HUES6 (cell line): ENCODE measurements at regions not wholly inside any gene's neighbourhood (a gene's known extent, or its start where the extent isn't known, plus 50 kb on each side); places are given as distances from the start of the nearest gene placed in this dataset.

Experiments
- H3K27ac ChIP-seq: 2 replicates; pipeline ENCODE4 v1.7.0; 2013; ENCODE audit warnings: low read depth, mild to moderate bottlenecking, low read length, inconsistent platforms
- H3K27me3 ChIP-seq: 2 replicates; pipeline ENCODE4 v1.6.1; 2013; ENCODE audit warnings: low read length; ENCODE audit not compliant: control insufficient read depth, insufficient read depth
- H3K36me3 ChIP-seq: 2 replicates; pipeline ENCODE4 v1.6.1; 2013; ENCODE audit warnings: low read length; ENCODE audit not compliant: control insufficient read depth, insufficient read depth
- H3K4me1 ChIP-seq: 2 replicates; pipeline ENCODE4 v1.6.1; 2013; ENCODE audit warnings: low read length; ENCODE audit not compliant: control insufficient read depth, insufficient read depth
- H3K4me3 ChIP-seq: 2 replicates; pipeline ENCODE4 v1.5.1; 2013; ENCODE audit warnings: low read depth, low read length
- H3K9ac ChIP-seq: one replicate; pipeline ENCODE4 v1.6.1; 2013; ENCODE audit warnings: mild to moderate bottlenecking, low read length
- H3K9me3 ChIP-seq: 2 replicates; pipeline ENCODE4 v1.6.1; 2013; ENCODE audit warnings: low read depth, low read length; ENCODE audit not compliant: control insufficient read depth, insufficient read depth

DNA sequence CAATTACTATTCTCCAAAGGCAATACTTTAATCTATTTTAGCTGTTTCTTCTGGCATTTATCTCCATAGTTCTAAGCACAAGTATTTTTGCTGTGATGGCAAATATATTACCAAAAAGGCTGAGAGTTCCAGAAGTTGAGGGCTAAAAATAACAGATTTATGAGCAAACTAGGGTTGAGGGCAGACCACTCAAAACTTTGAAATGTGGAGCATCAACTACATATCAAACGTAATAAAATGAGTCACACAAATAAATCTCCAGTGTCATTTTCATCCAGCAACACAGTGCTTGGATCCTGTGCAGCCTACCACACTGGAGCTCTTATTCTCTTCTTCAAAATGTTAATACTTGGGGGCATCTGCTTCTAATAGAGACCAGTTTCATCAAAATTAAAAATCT, 163.9 kb downstream of the HS3ST1 start:
- Histone ChIP-seq H3K27ac (no peak overlapping the region), H3K4me1 (peaks cover 15% of the 10 kb centered on the region), H3K36me3 (no peaks in the 10 kb centered on the region), H3K9me3 (0 out of 2 replicates have a peak, but pooled peaks cover 2% of the 10 kb centered on the region), H3K9ac (no peak overlapping the region), H3K4me3 (no peak overlapping the region), H3K27me3 (no peaks in the 10 kb centered on the region)

DNA sequence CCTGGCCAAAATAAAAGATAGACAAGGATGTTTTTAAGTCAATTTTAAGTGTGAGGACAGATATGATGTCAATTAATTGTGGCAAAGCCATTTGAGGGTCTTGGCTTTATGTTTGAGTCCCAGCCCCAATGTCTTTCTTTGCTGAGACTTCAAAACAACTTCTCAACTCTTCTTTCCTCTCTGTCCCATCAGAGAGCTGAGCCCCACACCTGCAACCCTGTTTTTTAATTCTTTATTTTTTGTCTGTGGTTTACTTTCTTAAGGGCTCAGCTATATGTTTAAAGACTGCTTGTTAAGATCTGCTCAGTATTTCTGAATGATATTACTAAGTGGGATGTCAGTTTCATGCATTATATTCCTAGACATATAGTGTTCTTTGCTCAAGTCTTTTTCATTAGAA, 164.3 kb downstream of the HS3ST1 start:
- no peaks in the 10 kb centered on the region for H3K36me3 ChIP-seq
- peaks cover 15% of the 10 kb centered on the region for H3K4me1 ChIP-seq
- no peaks in the 10 kb centered on the region for H3K27me3 ChIP-seq
- no peak overlapping the region for H3K27ac ChIP-seq
- no peak overlapping the region for H3K4me3 ChIP-seq
- H3K9ac ChIP-seq, result no peak overlapping the region
- 0 out of 2 replicates have a peak, but pooled peaks cover 2% of the 10 kb centered on the region for H3K9me3 ChIP-seq

DNA sequence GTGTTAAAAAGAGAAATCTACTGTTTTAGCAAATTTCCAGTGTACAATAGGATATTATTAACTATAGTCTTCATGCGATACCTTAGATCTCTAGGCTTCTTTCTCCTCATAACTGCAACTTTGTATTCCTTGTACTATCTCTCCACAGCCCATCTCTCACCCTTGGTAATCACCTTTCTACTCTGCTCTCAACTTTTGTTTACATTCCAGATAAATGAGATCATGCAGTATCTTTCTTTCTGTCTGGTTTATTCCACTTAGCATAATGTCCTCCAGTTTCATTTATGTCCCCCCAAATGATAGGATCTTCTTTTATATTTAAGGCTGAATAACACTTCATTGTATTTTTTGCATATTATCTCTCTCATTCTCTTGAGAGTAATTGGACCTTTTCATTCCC, 165.5 kb downstream of the HS3ST1 start:
- Histone ChIP-seq H3K9me3 (0 out of 2 replicates have a peak, but pooled peaks cover 2% of the 10 kb centered on the region), H3K27me3 (no peaks in the 10 kb centered on the region), H3K27ac (no peak overlapping the region), H3K36me3 (no peaks in the 10 kb centered on the region), H3K9ac (no peak overlapping the region), H3K4me1 (peaks cover 15% of the 10 kb centered on the region), H3K4me3 (no peak overlapping the region)

DNA sequence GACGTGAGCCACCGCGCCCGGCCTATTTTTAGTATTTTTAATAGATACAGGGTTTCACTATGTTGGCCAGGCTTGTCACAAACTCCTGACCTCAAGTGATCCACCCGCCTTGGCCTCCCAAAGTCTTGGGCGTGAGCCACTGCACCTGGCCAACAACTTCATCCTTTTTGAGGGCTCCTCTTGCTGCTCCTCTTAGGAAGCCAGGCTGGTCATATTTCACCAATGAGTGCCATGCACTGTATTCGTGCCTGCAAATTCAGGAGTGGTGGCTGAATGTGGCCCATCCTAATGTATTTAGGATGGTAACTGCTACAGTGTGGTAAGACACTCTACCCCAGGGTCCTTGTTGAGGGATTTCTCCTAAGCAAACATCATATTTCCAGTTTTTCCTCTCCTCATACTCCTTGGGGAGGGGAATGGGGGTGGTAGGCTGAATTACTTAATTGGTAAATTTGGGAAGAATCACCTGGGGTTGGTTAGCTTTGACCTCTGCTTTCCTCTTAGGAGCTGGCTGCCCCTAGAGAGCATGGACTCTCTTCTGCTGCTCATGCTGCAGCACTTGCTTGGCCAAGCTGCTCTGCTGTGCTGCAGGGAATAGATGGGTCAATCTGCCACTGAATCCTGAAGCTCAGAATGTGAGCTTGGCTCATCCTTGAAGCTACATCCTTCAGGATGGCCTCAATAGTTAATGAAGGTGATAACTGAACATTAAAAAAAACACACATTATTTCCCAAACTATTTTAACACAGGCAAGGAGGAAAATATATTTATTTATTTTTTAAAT, 167.4 kb downstream of the HS3ST1 start:
- H3K9ac ChIP-seq, result no peak overlapping the region
- H3K9me3 ChIP-seq, result 0 out of 2 replicates have a peak, but pooled peaks cover 2% of the 10 kb centered on the region
- H3K27me3 ChIP-seq, result no peaks in the 10 kb centered on the region
- no peaks in the 10 kb centered on the region for H3K36me3 ChIP-seq
- peaks cover 15% of the 10 kb centered on the region for H3K4me1 ChIP-seq
- H3K27ac ChIP-seq, result no peak overlapping the region
- no peak overlapping the region for H3K4me3 ChIP-seq

DNA sequence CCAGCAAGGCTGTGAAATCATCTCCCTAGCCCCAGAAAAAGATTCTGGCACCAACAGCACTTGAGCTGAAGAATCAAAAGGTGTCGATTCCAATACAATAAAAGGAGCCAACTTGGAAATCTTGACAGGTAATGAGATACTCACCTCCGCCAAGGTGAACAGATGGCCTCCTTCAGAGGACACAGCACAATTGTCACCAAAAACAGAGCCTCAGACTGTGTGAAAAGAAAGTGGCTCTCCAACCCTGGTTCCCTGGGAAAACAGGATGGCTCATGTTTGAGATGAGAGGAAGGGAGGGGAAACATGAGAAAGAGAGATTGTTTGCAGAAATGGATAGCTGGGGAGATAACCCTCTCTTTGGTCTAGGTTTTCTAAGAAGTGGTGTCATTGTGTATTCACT, 168.9 kb downstream of the HS3ST1 start:
- H3K27ac ChIP-seq, result no peak overlapping the region
- no peak overlapping the region for H3K9ac ChIP-seq
- H3K4me1 ChIP-seq, result peaks cover 15% of the 10 kb centered on the region
- H3K36me3 ChIP-seq, result no peaks in the 10 kb centered on the region
- no peaks in the 10 kb centered on the region for H3K9me3 ChIP-seq
- H3K27me3 ChIP-seq, result no peaks in the 10 kb centered on the region
- H3K4me3 ChIP-seq, result no peak overlapping the region

DNA sequence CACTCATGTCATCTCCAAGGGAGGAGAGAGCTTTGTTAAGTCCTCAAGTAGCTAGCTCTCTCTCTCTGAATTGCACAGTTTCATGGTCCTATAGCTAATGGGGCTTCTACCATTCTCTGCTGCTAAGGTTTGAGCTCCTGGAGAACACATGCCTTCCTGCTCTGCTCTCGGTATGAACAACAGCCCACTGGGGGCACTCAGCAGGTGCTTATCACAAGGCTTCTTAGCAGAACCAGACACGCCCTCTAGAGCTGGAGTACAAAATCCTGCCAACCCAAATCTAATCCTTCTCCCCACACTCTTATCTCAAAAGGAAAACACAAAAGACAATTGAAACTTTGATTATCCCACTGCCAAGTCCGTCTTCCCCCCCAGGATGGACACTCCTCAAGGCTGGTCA, 176.5 kb downstream of the HS3ST1 start:
- Histone ChIP-seq H3K4me3 (no peak overlapping the region), H3K9ac (no peak overlapping the region), H3K9me3 (no peaks in the 10 kb centered on the region; the same call in 1 of the 2 replicates), H3K36me3 (no peaks in the 10 kb centered on the region), H3K27me3 (no peaks in the 10 kb centered on the region), H3K27ac (no peak overlapping the region), H3K4me1 (peaks cover 5% of the 10 kb centered on the region; the same call in 1 of the 2 replicates)

DNA sequence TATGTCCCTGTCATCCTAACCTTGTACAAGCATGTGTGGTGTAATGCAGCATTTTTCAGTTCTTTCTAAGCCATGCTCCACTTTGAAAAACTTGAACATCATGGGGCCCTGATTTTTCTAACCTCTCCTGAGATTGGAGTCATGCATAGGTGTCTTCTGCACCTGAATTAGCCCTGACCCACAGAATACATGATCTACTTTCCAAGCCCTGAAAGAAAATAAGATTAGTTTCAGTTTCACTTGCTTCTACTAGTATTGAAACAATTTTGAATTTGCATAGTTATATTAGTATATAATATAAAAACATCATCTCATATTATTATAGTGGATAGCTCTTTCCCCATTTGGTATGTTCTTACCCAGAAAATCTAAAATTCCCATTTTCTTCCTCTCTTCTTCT, 178.2 kb downstream of the HS3ST1 start:
- Histone ChIP-seq H3K27me3 (no peaks in the 10 kb centered on the region), H3K4me3 (no peak overlapping the region), H3K27ac (no peak overlapping the region), H3K9me3 (peaks cover 4% of the 10 kb centered on the region; the same call in 1 of the 2 replicates), H3K4me1 (peaks cover 5% of the 10 kb centered on the region; the same call in 1 of the 2 replicates), H3K36me3 (no peaks in the 10 kb centered on the region), H3K9ac (no peak overlapping the region)

DNA sequence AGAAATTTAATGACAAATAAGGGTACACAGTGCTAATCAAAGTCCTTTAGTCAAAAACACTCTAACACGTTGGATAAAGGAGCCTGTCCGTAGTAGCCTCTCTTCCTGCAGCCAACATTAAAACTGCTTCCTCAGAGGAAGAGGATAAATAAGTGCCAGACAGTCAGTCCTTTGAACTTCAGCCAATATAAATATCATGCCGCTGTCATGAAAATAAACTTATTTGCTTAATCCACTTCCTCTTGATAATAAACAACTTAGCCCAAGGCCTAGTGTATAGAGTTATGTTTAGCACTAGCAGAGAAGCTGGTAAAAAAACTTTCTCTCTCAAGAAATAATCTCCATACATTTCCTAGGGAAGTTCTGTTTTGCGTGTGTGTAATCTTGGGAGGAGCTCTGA, 196.7 kb downstream of the HS3ST1 start:
- Histone ChIP-seq H3K27ac (no peak overlapping the region), H3K27me3 (no peaks in the 10 kb centered on the region), H3K4me3 (no peak overlapping the region)

DNA sequence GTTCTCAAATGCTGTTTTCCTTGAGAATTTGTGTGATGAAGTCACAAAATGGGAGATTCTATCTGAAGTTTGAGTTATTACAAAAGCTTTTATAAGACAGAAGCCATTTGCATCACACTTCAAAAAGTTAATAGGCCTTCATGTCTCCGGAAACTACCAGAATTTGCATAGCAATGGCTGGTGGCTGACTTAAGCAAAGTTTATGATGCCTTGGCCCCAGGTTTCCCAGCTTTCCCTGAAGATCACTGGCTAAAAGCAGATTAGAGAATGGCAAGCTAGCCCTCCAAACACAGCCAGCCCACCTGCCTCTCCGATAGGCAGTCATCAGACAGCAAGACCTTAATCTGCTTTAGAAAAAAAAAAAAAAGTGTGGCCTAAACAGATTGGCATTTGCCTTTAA, 197.8 kb downstream of the HS3ST1 start:
- Histone ChIP-seq H3K4me3 (no peak overlapping the region), H3K36me3 (peaks cover 4% of the 10 kb centered on the region; the same call in 1 of the 2 replicates), H3K9me3 (peaks cover 4% of the 10 kb centered on the region; the same call in 1 of the 2 replicates), H3K4me1 (peaks cover 31% of the 10 kb centered on the region), H3K27ac (peak overlapping the region; percentile 36; the same call in 1 of the 2 replicates), H3K9ac (no peak overlapping the region), H3K27me3 (no peaks in the 10 kb centered on the region)

More for the DNA sequence above, 196.7 kb downstream of the HS3ST1 start:
- Histone ChIP-seq H3K9ac (no peak overlapping the region), H3K4me1 (peaks cover 31% of the 10 kb centered on the region), H3K36me3 (peaks cover 4% of the 10 kb centered on the region; the same call in 1 of the 2 replicates), H3K9me3 (peaks cover 4% of the 10 kb centered on the region; the same call in 1 of the 2 replicates)

DNA sequence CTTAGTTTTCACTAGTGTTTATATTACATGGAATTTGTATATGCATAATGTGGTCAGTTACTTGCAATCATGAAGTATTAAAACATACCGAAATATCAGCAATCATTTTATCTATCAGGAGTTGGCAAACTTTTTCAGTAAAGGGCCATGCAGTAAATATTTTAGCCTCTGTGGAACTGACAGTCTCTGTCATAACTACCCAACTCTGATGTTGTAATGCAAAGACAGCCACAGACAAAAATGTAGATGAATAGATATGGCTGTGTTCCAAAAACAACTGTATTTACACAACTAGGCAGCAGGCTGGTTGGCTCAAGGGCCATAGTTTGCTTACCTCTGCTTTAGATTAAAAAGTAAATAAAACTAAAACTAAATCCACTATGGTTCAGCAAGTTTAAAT, 200.2 kb downstream of the HS3ST1 start:
- H3K27me3 ChIP-seq, result no peaks in the 10 kb centered on the region
- H3K27ac ChIP-seq, result no peak overlapping the region
- H3K4me3 ChIP-seq, result no peak overlapping the region
- H3K9me3 ChIP-seq, result no peaks in the 10 kb centered on the region
- H3K4me1 ChIP-seq, result peaks cover 46% of the 10 kb centered on the region
- no peak overlapping the region for H3K9ac ChIP-seq
- no peaks in the 10 kb centered on the region; the same call in 1 of the 2 replicates for H3K36me3 ChIP-seq

DNA sequence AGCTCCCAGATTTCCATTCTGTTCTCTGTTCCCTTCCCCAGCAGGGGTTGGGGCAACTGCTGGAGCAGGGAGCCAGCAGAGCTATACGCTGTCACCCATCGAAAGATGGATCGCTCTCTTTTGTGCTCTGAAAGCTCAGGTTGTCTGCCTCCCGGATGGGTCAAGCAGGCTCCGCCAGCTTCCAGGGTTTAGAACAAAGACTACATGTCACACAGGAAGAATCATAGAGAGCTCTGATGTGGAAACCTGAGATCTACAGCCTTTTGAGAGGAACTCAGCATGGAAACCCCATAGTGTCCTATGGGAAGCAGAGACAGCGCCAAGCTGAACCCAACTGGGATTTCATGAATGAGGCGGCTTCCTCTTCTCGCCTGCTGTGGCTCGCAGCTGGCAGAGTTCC, 205.4 kb downstream of the HS3ST1 start:
- H3K27me3 ChIP-seq, result no peaks in the 10 kb centered on the region
- no peak overlapping the region for H3K9ac ChIP-seq
- H3K4me1 ChIP-seq, result peaks cover 22% of the 10 kb centered on the region
- H3K9me3 ChIP-seq, result no peaks in the 10 kb centered on the region
- no peak overlapping the region for H3K27ac ChIP-seq
- H3K4me3 ChIP-seq, result no peak overlapping the region
- no peaks in the 10 kb centered on the region for H3K36me3 ChIP-seq
